Ascending aorta (tissue), 2 donors: ENCODE measurements at regions not wholly inside any gene's neighbourhood (a gene's known extent, or its start where the extent isn't known, plus 50 kb on each side); places are given as distances from the start of the nearest gene placed in this dataset.

Experiments used
- DNase-seq, 2 donors: peaks; one replicate each; pipeline ENCODE4 v3.0.0-alpha.2; 2019; ENCODE audit warnings: low spot score in 2 of 2
- H3K27ac ChIP-seq, 2 donors: fragments of 200-600 bp; sonication (generic); one replicate each; pipeline ENCODE4 v1.5.1; 2016 to 2017; ENCODE audit warnings: mild to moderate bottlenecking in 1 of 2
- H3K27me3 ChIP-seq: fragments of 200-600 bp; sonication (generic); one replicate; pipeline ENCODE4 v1.5.1; 2017
- H3K36me3 ChIP-seq, 2 donors: fragments of 200-600 bp; sonication (generic); one replicate each; pipeline ENCODE4 v1.5.1; 2016
- H3K4me1 ChIP-seq, 2 donors: fragments of 200-600 bp; sonication (generic); one replicate each; pipeline ENCODE4 v1.5.1; 2016 to 2017; ENCODE audit warnings: mild to moderate bottlenecking in 1 of 2
- H3K4me3 ChIP-seq, 2 donors: fragments of 200-600 bp; sonication (generic); one replicate each; pipeline ENCODE4 v1.5.1; 2016 to 2017; ENCODE audit warnings: mild to moderate bottlenecking in 1 of 2
- H3K9me3 ChIP-seq, 2 donors: fragments of 200-600 bp; sonication (generic); one replicate each; pipeline ENCODE4 v1.5.1; 2016
- CTCF ChIP-seq, 3 experiments: fragments of 200-600 bp in 2 of 3; fragments of 450-650 bp in 1 of 3; sonication (generic) in 2 of 3; IDR thresholded peaks; one replicate each; pipeline ENCODE4 v1.5.1; 2016 to 2019; ENCODE audit warnings: antibody characterized with exemption in 3 of 3, mild to moderate bottlenecking in 1 of 3, moderate library complexity in 1 of 3
- intact Hi-C: fragments of 100-400 bp; cut with DNase I; formaldehyde crosslinking; loops from one replicate; pipeline ENCODE4 v1.15.1; 2023

DNA sequence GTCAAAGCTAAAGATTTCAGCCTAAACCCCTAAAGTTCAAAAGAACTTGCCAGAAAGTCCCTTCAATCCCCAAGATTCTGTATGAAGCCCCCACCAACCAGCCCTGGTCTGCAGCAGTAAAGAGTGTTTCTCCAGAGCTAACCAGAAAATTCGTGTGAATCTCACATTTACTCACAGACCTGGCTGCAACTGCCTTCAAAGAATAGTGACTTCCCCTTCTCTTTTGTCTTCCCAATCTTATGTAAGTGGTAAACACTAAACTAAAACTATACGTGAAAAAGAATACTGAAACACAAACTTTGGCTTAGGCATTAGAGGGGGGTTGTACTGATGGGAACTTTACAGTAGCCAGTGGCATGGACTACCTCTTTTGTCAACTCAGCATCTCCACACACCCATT, 50.6 kb upstream of the SETBP1 start:
- intact Hi-C loops = no loop called here
- Histone ChIP-seq H3K4me1 (no peaks in the 10 kb centered on the region), H3K36me3 (no peaks in the 10 kb centered on the region), H3K27me3 (no peaks in the 10 kb centered on the region), H3K4me3 (no peak overlapping the region), H3K9me3 (no peaks in the 10 kb centered on the region), H3K27ac (no peak overlapping the region)
- TF ChIP-seq CTCF (IDR thresholded peaks at IDR 0.05) = no peak
- DNase-seq = no peak
